GM12892 (cell line): ENCODE measurements at regions not wholly inside any gene's neighbourhood (a gene's known extent, or its start where the extent isn't known, plus 50 kb on each side); places are given as distances from the start of the nearest gene placed in this dataset.

Experiments used
- POLR2A ChIP-seq: IDR thresholded peaks from 2 replicates; pipeline ENCODE4 v1.6.1; 2011; ENCODE audit warnings: low read depth, low read length, control low read depth
- POLR2AphosphoS5 ChIP-seq: IDR thresholded peaks from 2 replicates; pipeline ENCODE4 v1.6.1; 2011; ENCODE audit warnings: low read depth, low read length, control low read depth

GRCh38 chr15:69553686-69554085 is 101.1 kb downstream of the RPLP1 start:
- TF ChIP-seq POLR2A: no peak
- no peak for TF ChIP-seq POLR2AphosphoS5
